IMR-90 (cell line): ENCODE measurements at regions not wholly inside any gene's neighbourhood (a gene's known extent, or its start where the extent isn't known, plus 50 kb on each side); places are given as distances from the start of the nearest gene placed in this dataset.

Experiments used
- BHLHE40 ChIP-seq: fragments of 150-350 bp; IDR thresholded peaks from 2 replicates; pipeline ENCODE4 v1.6.1; 2016; ENCODE audit warnings: mild to moderate bottlenecking, low read depth, low read length
- CTCF ChIP-seq: conservative IDR thresholded peaks from 2 replicates; pipeline ENCODE4 v1.5.1; 2012; ENCODE audit warnings: mild to moderate bottlenecking, low read depth, low read length, improper control_type of control experiment
- MXI1 ChIP-seq: IDR thresholded peaks from 2 replicates; pipeline ENCODE4 v1.6.1; 2012; ENCODE audit warnings: low read depth, mild to moderate bottlenecking, low read length, moderate library complexity, borderline replicate concordance
- POLR2A ChIP-seq: IDR thresholded peaks from 2 replicates; pipeline ENCODE4 v1.6.1; 2012; ENCODE audit warnings: mild to moderate bottlenecking, low read depth, low read length
- RAD21 ChIP-seq: IDR thresholded peaks from 2 replicates; pipeline ENCODE4 v1.6.1; 2012; ENCODE audit warnings: low read length, improper control_type of control experiment
- RCOR1 ChIP-seq: IDR thresholded peaks from 2 replicates; pipeline ENCODE4 v1.6.1; 2012; ENCODE audit warnings: mild to moderate bottlenecking, low read length, improper control_type of control experiment; ENCODE audit not compliant: insufficient replicate concordance
- RFX5 ChIP-seq: IDR thresholded peaks from 2 replicates; pipeline ENCODE4 v1.8.0; 2012; ENCODE audit warnings: low read depth, mild to moderate bottlenecking, low read length, moderate library complexity
- SMC3 ChIP-seq: fragments of 150-350 bp; IDR thresholded peaks from 2 replicates; pipeline ENCODE4 v1.6.1; 2016; ENCODE audit warnings: low read depth, mild to moderate bottlenecking, antibody characterized with exemption, low read length, moderate library complexity
- USF2 ChIP-seq: fragments of 150-350 bp; IDR thresholded peaks from 2 replicates; pipeline ENCODE4 v1.6.1; 2017; ENCODE audit warnings: mild to moderate bottlenecking, antibody characterized with exemption, low read length, low read depth

GRCh38 chr2:5343785-5344335, 348.3 kb upstream of the SOX11 start:
- no peak for TF ChIP-seq CTCF
- TF ChIP-seq POLR2A: no peak
- TF ChIP-seq USF2: no peak
- no peak for TF ChIP-seq RFX5
- TF ChIP-seq SMC3: no peak
- no peak for TF ChIP-seq BHLHE40
- TF ChIP-seq RCOR1: no peak
- TF ChIP-seq RAD21: no peak
- TF ChIP-seq MXI1: no peak
